ENCODE measurements at regions not wholly inside any gene's neighbourhood (a gene's known extent, or its start where the extent isn't known, plus 50 kb on each side); places are given as distances from the start of the nearest gene placed in this dataset.
"Not testable (repeated sequence)": the region's sequence is repeated elsewhere in the genome, so short reads cannot be mapped to it uniquely, and the experiment has no call there.

DNA sequence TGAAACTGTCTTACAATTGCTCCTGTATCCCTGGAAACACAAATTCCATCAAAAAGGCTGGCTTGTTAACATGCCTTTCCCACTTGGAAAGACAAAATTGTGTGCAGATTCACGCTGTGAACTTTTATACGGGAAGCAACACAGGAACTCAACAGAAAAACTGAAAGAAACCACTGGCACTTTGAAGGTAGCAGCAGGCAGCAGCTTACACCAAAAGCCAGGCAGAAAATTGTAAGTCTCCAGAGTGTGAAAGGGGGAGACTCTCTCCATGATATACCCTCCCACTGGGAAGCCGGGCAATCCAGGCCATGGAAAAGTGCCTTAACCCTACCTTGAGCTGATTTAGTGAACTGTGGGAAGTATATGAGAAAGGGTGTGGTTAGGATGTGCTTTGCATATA, 943.7 kb downstream of the CDH18 start:
- DNase-seq (ENCODE audit: low read depth): no peak

DNA sequence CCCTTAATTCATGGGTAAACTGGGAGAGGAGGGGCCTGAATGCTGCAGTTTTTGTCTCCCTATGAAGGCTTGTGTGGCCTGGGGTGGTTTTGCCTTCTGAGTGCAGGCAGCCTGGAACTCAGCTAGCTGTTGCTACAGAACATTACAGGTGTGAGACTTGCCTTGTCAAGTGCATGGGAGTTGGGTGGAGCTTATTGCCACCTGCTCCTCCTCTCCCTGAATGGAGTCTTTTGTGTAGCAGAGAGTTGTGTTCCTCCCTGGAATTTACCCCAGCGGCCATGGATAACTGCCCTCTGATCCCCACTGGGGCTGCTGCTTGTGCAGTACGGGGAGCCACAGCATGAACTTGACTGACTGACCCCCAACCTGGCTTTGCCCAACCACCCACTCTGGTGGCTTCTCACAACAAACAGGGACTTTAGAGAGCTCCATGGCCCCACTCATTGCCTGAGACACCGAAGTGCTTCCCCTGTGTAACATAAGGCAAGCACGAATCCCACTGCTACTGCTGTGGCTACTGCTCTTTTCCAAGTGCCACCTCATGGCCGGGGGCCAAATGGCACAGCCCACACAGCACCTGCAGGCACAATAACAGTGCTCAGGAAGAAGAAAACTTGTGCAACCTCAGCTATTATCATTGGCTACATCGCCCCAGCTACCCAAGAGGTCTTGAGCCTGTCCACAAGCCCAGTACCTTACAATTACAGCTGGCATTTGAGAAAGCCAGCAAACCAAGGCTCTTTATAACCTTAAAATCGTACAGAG, 942.9 kb downstream of the CDH18 start:
- no peak for DNase-seq (ENCODE audit: low read depth)

DNA sequence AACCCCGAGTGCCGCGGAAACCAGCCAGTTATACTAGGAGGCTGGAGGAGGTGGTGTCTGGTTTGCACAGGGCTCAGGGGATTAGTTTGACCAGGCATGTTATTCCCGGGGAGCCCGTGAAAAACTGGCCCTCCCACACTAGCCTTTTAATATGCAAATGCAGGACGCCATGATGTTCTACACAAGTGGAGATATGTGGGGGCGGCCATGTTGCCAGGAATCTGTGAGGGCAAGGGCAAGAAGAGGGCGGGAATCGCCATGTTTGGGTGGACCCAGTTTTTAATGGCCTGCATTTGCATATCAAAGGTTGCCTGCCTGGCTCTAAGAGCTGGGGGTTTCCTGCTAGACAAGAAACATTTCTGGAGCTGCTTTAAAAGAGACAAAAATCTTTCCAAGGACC, 940.7 kb downstream of the CDH18 start:
- no peak for DNase-seq (ENCODE audit: low read depth)

DNA sequence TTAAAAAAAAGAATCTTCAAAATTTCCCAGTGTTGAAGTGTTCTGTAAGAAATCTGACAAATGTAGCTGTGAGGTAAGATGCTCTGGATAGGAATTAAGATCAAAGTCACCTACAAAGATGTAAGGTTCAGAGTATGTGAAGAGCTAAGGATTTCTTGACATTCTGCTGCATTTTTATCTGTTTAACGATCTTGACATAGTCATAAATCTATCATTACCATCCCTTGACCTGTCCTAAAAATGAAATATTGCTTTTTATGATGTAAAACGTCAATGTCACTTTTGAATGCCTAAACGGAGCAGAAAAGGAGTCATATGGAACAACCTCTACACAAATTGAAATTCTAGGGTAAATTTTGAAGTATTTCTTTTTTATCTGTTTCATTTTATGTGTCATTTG, 939.3 kb downstream of the CDH18 start:
- no peak for DNase-seq (ENCODE audit: low read depth)

DNA sequence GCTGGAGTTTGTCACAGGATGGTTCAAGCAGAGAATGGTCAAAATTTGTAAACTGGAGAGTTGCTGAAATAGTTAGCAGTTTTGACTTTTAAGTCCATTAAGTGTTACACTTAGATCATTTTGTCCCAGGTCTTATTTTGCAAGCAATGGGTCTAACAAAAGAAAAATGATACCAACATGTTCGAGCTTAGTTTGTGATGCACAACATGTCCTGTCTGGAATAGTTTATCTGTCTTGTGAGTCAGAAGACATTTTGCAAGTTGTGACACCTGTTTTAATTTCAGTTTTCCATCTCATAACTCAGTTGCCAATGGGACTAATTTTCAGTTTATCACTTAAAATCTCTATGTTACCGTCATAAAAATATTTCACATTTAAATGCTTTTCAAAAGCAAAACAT, 929.8 kb downstream of the CDH18 start:
- no peak for DNase-seq (ENCODE audit: low read depth)

DNA sequence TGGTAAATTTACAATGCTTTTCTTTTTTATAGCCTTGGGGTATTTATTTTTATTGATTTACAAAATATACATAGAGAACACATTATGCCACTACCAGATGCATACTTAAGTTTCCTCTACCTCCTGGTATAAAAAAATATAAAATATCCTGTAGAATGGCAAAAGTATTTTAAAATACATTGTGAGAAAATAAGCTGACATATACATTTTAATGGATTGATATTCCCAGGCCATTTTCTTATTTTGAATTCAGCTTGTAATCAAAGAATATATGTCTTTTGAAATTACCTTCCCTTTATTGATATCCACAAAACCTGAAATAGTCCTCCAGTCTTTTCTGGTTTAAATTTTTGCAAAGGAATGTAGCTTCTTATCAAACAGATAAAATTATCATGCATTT, 923.9 kb downstream of the CDH18 start:
- no peak for DNase-seq (ENCODE audit: low read depth)

DNA sequence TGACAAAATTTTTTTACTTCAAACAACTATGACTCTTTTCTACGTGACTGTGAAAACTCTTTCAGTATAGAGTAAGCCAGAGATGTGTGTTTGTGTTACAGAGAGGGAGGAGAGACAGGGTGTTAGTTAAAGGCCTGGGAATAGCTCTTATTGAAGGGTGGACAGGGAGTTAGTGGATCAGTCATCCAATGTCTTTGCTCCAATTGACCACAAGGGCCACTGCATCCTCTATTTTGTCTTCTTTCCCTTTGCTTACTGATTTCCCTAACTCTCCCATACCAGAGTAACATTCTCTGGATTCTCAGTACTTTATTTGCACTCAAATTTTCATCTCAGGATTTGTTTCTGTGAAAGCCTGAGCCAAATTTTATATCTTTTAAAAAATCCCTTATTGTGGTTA, 920.3 kb downstream of the CDH18 start:
- no peak for DNase-seq (ENCODE audit: low read depth)

DNA sequence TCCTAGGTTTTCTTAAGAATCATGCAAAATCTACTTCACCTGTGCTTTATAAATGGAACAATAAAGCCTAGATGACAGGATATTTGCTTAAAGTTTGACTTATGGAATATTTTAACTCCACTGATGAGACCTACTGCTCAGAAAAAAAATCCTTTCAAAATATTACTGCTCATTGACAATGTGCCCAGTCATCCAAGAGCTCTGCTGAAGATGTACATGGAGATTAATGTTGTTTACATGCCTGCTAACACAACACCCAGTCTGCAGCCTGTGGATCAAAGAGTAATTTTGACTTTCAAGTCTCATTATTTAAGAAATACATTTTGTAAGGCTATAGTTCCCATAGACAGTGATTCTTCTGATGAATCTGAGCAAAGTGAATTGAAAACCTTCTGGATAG, 889.6 kb downstream of the CDH18 start:
- no peak for DNase-seq (ENCODE audit: low read depth)

DNA sequence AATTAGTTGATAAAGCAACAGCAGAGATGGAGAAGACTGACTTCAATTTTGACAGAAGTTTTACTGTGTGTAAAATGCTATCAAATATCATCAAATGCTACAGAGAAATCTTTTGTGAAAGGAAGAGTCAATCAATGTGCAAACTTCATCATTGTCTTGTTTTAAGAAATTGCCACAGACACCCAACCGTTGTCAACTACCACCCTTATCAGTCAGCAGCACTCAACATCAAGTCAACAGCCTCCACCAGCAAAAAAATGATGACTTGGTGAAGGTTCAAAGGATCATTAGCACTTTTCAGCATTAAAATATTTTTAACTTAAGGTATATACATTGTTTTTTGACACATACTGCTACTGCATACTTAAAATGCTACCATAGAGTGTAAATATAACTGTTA, 888.8 kb downstream of the CDH18 start:
- no peak for DNase-seq (ENCODE audit: low read depth)

DNA sequence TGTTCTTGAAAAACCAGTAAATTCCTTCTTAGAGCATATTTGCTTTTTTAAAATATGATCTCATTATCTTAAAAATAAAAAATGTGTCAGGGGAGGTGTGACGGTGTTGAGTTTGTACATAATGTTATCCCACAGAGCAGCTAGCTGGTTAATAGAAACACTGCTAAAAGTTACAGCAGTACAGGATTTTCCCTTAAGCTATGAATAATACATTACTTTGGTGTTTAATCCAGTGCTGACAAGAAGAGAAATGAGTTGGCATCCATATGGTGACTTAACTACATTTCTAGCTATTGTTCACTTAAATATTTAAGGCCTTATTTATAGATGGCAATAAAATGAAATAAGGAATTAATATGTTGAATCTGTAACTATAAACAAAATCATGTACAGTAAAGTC, 883.1 kb downstream of the CDH18 start:
- DNase-seq (ENCODE audit: low read depth): no peak

DNA sequence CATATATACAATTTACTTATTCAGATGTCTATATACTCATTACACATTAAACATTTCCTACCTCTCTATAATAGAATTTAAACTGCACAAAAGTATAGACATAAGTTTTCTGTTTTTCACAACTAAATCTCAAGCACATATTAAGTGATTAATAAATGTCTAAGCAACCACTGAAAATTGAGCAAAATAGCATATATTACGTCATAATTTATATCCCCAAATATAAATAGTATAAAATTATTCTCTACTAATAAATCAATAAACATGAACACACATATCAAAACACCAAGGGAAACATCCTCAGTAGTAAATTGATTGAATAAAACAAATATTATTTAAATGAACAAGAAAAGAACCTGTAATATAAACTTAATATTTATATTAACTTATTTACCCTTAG, 865.1 kb downstream of the CDH18 start:
- DNase-seq (ENCODE audit: low read depth): no peak

DNA sequence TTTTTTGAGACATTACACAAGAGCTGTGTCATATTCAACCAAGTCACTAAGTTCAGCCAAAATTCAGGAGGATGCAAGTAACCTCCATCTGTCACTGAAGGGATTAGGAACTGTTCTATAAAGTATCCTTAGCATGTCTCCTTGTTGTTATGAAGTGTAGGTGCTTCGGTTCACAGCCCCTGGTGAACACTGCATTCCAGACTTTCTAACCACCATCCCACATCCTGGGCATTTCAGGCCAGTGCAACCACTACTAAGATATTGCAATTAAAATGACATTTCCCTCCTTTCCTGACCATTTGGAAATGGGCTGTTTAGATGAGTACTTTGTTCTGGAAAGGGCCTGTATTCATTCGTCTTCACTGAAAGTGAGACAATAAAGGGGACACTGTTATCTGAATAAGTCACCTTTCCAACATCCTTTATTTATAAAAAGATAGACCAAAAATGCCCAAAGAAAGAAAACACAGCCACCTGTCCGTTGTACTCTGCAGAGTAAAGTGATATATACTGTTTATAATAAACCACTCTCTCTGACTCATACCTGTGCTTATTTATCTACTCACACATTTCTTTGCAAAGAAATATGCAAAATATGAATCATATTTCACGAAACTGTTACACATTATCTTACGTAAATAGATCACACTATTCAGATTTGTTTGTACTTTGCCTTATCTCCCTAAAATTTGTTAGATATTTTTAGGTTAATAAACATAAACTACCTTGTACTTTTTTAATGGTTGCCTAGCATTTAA, 861.9 kb downstream of the CDH18 start:
- DNase-seq (ENCODE audit: low read depth): no peak

DNA sequence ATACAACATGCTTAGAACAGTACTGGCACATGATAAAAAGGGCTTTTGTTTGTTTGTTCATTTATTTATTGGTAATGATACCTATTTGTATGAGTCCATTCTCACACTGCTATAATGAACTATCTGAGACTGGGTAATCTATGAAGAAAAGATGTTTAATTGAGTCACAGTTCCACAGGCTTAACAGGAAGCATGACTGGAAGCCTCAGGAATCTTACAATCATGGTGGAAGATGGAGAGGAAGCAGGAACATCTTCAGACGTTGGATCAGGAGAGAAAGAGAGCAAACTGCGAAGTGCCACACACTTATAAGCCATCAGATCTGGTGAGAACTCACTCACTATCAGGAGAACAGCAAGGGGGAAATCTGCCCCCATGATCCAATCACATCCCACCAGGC, 847.7 kb downstream of the CDH18 start:
- no peak for DNase-seq (ENCODE audit: low read depth)

DNA sequence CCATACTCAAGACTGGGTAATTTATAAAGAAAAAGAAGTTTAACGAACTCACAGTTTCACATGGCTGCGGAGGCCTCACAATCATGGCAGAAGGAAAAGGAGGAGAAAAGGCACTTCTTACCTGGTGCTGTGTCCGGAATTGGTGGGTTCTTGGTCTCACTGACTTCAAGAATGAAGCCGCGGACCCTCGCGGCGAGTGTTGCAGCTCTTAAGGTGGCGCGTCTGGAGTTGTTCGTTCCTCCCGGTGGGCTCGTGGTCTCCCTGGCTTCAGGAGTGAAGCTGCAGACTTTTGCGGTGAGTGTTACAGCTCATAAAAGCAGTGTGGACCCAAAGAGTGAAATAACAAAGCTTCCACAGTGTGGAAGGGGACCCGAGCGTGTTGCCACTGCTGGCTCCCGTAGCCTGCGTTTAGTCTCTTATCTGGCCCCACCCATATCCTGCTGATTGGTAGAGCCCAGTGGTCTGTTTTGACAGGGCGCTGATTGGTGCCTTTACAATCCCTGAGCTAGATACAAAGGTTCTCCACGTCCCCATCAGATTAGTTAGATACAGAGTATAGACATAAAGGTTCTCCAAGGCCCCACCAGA, 846.0 kb downstream of the CDH18 start:
- not testable (repeated sequence) for DNase-seq (ENCODE audit: low read depth)

DNA sequence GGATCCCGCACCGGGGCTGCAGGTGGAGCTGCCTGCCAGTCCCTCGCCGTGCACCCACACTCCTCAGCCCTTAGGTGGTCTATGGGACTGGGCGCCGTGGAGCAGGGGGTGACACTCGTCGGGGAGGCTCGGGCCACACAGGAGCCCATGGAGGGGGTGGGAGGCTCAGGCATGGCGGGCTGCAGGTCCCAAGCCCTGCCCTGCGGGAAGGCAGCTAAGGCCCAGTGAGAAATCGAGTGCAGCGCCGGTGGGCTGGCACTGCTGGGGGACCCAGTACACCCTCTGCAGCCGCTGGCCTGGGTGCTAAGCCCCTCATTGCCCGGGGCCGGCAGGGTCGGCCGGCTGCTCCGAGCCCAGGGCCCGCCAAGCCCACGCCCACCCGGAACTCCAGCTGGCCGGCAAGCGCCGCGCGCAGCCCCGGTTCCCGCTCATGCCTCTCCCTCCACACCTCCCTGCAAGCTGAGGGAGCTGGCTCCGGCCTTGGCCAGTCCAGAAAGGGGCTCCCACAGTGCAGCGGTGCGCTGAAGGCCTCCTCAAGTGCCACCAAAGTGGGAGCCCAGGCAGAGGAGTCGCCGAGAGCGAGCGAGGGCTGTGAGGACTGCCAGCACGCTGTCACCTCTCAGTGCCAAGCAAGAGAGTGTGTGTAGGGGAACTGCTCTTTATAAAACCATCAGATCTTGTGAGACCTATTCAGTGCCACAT, 845.1 kb downstream of the CDH18 start:
- DNase-seq (ENCODE audit: low read depth): not testable (repeated sequence)

DNA sequence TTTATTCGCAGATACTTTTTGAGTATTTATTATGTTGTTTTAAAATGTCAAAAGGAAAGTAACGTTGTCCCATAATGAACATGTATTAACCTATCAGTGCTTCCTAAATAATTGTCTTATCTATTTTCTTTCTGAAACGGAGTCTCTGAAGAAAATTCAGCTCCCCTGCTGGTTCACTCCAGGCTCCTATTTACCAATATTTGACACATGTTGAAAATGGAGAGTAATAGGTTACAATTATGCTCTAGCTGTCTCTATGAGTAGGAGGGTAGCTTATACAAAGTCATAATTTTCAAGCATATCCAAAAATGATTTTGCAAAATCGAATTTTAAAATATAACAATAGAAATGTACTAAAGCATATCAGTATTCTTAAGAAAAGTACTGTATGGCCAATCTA, 844.1 kb downstream of the CDH18 start:
- no peak for DNase-seq (ENCODE audit: low read depth)

DNA sequence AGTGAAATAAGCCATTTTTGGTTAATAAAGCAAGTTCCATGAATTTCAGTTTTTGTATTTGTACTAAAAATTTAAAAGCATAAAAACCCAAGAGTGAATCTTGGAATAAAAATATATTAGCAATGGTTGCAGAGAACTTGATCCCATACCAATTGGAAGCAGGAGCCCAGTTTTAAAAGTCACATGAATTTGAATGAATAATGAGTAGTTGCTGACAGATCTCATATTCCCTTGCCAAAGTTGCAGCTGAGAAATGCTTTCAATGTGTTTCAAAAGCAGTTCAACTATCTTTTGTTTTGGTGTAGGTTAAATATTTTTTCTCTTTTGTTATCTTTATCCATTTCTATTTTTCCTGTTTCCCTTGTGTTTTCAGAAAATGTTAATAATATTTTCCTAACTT, 818.6 kb downstream of the CDH18 start:
- no peak for DNase-seq (ENCODE audit: low read depth)

DNA sequence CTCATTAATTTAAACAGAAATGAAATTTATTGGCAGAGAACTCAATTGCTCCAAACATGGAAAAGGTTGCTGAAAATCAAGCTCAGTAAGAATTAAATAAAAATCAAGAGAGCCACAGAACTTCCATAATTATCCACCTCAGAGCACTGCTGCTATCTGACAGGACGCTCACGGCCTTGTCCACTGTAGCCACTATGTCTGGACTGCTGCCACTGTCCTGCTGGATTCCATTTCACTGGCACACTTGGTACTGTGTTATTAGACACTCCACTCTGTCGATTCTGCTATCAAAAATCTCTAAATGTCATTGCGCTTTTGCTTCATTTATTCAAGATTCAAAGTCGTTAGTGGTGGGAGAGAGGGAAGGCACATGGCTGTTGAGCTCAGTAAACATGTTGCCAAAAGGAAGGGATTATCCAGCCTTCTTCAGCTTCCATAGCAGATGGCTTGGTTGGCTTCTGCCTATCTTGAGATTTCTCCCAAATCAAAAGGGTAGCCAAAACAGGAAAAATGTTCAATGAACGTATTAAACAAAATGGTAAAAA, 815.0 kb downstream of the CDH18 start:
- no peak for DNase-seq (ENCODE audit: low read depth)

DNA sequence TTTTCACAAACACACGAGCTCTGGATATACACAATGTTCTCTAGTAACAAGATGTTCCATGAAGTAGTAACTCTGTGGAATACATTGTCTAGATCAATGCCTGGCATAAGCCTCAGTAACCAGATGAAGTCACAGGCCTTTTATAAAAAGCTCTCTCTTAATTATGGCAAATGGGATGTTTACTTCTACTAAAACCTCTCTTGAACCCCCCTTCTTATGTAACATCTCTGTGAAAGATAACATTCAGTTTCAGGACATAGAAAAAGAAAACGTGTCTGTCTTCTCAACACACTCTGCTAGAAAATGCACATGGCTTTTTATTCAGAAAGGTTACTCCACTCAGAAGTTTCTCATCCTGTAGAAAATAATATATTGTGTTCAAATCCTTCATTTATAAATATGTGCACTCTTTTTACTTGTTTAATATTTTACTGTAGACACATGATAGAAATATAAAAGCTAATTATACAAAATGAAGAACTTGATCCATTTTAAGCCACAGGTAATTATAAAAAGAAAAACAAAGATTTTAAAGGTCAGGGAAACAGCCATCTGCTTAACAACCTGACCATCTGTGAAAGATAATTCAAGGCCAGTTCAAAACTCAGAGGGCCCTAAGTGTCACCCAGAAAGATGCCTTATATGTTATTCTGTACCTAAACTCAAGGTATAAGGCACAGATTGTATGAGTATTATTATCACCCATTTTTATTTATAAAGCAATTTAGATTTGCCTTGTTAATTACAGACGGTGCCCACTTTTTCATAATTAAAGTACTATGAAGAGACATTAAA, 812.0 kb downstream of the CDH18 start:
- DNase-seq (ENCODE audit: low read depth): no peak

DNA sequence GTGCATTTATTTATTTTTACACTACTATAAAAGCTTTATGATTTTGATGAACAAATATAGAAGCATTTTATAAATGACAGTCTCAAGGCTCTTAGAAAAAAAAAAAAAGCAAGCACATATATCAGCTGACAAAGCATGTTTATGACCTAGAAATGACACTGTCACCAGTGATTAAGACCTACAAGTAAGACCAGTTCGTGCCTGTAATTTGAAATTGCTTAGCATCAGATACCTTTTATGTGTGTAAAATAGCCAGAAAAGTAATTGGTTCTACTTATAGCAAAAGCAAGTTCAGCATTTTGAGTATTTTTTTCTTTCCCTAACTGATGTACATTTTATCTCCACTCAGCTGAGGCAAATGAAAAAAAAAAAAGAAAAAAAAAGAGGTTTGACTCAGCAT, 808.4 kb downstream of the CDH18 start:
- no peak for DNase-seq (ENCODE audit: low read depth)

DNA sequence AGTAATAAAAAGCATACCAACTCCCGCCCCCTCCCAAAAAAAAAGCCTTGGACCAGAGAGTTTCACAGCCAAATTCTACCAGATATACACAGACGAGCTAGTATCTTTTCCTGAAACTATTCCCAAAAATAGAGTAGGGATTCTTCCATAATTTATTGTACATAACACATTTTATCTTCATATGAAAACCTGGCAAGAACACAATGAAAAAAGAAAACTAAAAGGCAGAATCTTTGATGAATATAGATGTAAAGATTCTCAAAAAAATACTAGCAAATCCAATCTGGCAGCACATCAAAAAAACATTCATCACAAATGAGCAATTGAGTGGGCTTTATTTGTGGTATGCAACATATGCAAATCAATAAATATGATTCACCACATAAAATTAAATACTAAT, 798.8 kb downstream of the CDH18 start:
- no peak for DNase-seq (ENCODE audit: low read depth)
